HEK293 (cell line): ENCODE measurements at regions not wholly inside any gene's neighbourhood (a gene's known extent, or its start where the extent isn't known, plus 50 kb on each side); places are given as distances from the start of the nearest gene placed in this dataset.

Source experiments
- CTCF ChIP-seq: fragments of 450-650 bp; formaldehyde crosslinking; IDR thresholded peaks from 2 replicates; pipeline ENCODE4 v1.5.1; 2016; ENCODE audit warnings: missing biosample characterization, missing genetic modification characterization
- GFI1B ChIP-seq: fragments of 450-650 bp; formaldehyde crosslinking; IDR thresholded peaks from 2 replicates; pipeline ENCODE4 v1.5.1; 2016; ENCODE audit warnings: missing biosample characterization, missing genetic modification characterization
- PRDM1 ChIP-seq: fragments of 450-650 bp; formaldehyde crosslinking; IDR thresholded peaks from 2 replicates; pipeline ENCODE4; 2016; ENCODE audit warnings: missing biosample characterization, missing genetic modification characterization
- ZBTB44 ChIP-seq: fragments of 450-650 bp; IDR thresholded peaks from 2 replicates; pipeline ENCODE4 v1.5.1; 2018; ENCODE audit warnings: missing biosample characterization, mild to moderate bottlenecking, missing genetic modification characterization
- ZNF785 ChIP-seq: fragments of 450-650 bp; formaldehyde crosslinking; IDR thresholded peaks from 2 replicates; pipeline ENCODE4 v1.5.1; 2016; ENCODE audit warnings: missing biosample characterization, missing genetic modification characterization

GRCh38 chr15:93205413-93205812 lies 116.4 kb upstream of the RGMA start:
- TF ChIP-seq ZNF785 (tag by site-specific recombination) (no peak), CTCF (tag by site-specific recombination) (no peak), GFI1B (tag by site-specific recombination) (no peak), PRDM1 (tag by site-specific recombination) (no peak), ZBTB44 (tag by site-specific recombination) (no peak)
